Eye (tissue), 1 donor: ENCODE measurements at regions not wholly inside any gene's neighbourhood (a gene's known extent, or its start where the extent isn't known, plus 50 kb on each side); places are given as distances from the start of the nearest gene placed in this dataset.
"Not testable (repeated sequence)": the region's sequence is repeated elsewhere in the genome, so short reads cannot be mapped to it uniquely, and the experiment has no call there.

ENCODE experiments used
- DNase-seq: peaks from one replicate; pipeline ENCODE4 v3.0.0-alpha.2; 2015

DNA sequence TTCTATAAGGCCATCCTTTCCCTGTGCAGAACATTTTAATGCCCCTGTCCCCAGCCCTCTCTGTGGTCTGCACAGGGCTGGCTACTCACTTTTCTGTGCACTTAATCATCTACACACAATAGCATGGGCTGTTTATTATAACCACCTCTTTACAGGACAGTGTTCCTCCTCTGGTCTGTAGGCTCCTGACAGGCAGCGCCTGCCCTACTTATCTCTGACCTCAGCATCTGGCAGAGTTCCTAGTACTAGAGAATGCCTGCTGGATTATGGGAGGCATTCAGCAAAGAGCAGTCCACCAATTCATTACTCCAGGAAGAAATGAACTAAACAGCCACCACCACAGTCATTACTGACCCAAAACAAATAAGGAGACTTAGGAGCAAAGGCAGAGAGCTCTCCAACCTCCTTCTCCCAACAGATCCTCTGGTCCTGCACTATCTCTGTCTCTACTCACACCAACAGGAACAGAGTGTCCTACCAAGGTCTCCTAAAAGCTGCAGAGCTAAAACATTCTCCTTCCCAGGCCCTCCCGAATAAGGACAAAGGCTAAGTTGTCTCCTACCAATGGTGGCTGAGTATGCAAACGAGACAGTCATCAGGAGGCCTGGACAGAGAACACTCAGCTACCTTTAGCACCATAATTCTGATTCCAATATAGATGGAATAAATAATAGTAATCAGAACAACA, 279.2 kb downstream of the QDPR start:
- DNase-seq = peak; percentile 38

DNA sequence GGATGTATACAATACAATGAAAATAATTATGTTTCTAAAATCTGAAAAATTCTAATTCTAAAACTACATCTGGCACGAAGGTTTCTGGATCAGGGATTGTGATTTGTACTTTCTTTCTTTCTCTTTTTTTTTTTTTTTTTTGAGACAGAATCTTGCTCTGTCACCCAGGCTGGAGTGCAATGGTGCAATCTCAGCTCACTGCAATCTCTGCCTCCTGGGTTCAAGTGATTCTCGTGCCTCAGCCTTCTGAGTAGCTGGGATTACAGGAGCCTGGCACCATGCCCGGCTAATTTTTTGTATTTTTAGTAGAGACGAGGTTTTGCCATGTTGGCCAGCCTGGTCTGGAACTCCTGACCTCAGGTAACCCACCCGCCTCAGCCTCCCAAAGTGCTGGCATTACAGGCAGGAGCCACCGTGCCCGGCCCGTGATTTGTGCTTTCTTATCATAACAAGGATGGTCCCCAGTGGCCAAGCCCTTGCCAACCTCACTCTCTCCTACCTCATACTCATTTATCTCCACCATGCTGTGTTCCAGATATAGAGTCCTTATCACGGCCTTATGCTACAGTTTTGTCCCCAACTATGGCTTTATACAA, 279.9 kb downstream of the QDPR start:
- not testable (repeated sequence) for DNase-seq

GRCh38 chr4:17230727-17231126, 281.2 kb downstream of the QDPR start:
- DNase-seq = no peak

- DNase-seq = no peak
Observed at GRCh38 chr4:17220816-17221215, 291.1 kb downstream of the QDPR start.

- DNase-seq = no peak
Observed at GRCh38 chr4:17218786-17219185, 293.1 kb downstream of the QDPR start.

DNA sequence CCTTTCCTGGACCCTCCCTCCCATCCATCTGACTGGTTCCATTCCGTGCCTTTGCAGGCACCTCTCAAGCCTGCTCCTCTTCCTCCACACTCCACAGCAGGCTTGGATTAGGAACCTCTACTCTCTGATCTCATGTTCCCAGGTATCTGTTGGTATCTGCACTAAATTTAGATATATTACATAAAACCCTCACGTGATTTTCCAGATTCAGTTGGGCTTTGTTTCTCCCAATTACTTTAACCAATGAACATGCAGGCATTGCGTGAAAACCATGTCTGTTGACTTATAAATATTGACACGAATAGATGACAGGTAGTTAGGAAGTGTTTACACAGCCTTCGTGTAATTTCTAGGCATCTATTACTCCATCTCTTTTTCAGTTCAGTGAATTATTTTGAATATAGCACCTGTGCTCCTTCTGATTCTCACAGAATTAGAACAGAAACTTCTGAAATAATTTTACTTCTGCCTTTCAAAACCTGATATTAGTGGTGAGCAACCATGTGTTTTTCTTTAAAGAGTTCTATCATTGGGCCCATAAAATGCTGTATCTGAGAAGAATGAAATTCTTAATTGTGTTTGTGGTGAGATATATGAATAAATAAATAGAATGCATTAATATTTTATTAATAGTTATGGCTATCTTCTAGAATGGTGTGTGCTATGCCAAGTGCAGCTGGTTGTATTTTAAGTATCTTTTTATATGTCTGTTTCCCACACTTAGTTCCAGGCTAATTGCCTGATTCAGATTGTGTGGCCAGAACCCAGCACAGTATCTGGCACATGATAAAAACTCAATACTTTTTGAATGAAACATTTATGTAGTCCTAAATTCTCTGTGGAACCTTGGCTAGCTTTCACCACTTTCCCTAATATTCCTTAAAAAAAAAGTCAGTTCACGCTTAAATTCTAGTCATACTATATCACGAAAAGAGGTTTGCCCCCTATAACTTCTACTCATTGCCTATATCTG, 304.8 kb downstream of the QDPR start:
- no peak for DNase-seq

- no peak for DNase-seq
Observed at GRCh38 chr4:17204908-17205307, 306.5 kb upstream of the LDB2 start.

DNA sequence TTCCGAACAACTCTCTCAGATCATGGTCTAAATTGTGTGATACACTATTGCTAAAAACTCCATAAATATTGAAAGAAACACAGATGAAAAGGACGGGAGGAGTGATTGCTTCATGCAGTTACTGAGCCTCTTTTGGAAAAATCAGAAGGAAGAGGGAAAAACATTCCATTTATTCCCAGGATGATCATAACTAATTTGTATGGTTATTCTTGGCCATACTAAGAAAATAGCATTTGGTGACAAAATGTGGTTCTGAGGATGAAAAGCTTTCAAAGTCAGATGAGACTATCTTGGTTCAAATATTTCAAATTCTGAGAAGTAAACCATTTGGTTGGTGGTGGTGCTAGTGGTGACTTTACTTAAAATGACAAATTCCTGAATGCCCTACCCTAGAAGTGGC, 305.4 kb upstream of the LDB2 start:
- DNase-seq = no peak

DNA sequence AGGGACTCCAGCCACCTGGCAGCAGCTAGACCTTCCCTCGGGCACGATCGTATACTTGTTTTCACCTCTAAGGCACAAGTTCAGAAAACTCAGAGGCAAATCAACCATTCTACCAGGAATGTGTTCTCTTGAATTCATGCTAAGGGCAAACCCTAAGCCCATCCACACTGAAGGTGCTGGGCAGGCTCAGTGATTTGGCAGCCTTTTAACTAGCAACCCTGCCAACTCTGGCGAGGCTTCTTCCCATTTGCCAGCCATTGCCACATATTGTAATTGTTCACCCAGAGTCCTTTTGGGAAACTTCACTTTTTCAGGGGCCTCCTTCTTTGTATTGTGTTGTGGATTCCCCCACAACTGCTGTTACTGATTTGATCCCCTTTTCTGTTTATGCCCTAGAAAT, 298.6 kb upstream of the LDB2 start:
- no peak for DNase-seq

GRCh38 chr4:17195461-17196275, 297.2 kb upstream of the LDB2 start:
- DNase-seq = no peak

GRCh38 chr4:17194586-17194985, 296.1 kb upstream of the LDB2 start:
- no peak for DNase-seq

GRCh38 chr4:17189759-17190158, 291.3 kb upstream of the LDB2 start:
- no peak for DNase-seq

- DNase-seq = peak; percentile 41
Observed at GRCh38 chr4:17189401-17189720, 290.9 kb upstream of the LDB2 start.

DNA sequence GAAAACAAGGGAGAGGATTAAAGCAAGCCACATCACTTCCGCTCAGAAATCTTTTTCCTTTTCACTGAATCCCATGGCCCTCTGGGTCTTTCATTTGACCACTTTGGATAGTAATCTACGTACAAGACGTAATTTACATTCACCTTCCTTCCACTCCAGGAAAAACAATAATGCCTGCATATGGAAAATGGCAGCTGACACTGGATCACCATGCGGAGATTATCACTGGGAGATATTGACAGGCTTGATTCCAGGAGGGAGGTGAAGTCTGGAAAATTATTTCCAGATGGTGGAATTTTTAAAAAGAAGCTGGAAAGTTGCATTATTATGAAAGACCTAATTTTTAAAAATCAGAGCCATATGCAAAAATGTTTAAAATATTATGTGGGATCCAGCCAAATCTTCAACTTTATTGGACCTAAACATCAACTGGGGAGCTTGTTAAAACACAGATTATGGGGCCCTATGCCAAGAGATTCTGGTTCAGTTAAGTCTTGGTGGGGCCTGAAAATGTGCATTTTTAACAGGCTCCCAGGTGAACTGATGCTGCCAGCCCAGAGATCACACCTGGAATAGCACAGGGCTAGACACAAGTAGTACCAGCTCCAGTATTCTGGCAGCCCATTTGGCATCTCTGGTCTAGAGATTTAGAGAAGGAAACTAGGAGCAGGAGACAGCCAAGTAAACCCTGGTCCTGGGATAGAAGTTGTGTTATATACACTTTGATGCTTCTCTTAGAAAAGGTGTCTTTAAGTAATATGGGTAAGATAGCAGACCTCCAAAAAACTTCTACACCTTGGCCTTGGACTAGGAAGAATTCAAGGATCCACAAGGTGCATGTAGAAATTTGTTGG, 290.3 kb upstream of the LDB2 start:
- peak; percentile 77 for DNase-seq

- DNase-seq = no peak
Observed at GRCh38 chr4:17188125-17188524, 289.7 kb upstream of the LDB2 start.

GRCh38 chr4:17187003-17187402, 288.6 kb upstream of the LDB2 start:
- peak; percentile 69 for DNase-seq

GRCh38 chr4:17182888-17183287, 284.4 kb upstream of the LDB2 start:
- peak; percentile 35 for DNase-seq

- DNase-seq = no peak
Observed at GRCh38 chr4:17174751-17175150, 276.3 kb upstream of the LDB2 start.

DNA sequence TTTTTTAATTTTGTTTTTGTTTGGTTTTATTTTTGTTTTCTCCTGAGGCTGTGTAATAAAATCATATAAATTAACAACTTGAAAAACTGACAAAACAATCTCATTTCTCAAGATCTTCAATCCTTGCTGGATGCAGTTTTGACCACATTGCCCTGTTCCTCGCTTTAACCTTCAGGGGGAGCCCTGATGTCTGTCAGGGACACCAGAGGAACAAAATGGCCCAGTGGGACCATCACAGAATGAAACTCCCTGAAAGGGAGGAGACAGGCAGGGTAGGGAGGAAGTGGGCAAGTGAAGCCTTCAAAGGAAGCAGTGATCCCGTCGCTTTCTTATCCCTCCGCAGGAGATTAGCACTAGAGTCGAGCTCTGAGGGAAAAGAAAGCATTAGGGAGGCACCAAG, 274.9 kb upstream of the LDB2 start:
- DNase-seq = no peak

- DNase-seq = no peak
Observed at GRCh38 chr4:17170131-17170530, 271.7 kb upstream of the LDB2 start.

- no peak for DNase-seq
Observed at GRCh38 chr4:17169699-17170098, 271.3 kb upstream of the LDB2 start.

DNA sequence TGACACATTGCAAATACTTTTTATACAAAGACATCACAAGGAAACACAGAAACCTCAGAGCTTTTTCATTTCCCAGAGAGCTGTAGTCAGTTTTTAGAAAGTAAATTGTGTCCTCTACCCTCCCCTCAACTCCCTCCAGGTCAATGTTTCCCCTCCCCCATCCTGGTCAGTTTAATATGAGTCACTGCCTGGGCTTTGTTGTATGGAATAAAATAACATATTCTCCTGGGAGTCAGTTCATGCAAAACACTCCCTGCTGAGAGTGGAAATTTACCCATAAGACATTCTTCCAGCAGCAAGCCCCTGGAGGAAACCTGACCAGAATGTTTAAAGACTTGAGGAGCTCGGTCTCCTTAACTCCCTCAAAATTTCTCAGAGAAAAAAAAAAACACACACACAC, 270.1 kb upstream of the LDB2 start:
- peak; percentile 44 for DNase-seq
